Prostate gland (tissue), 2 donors: ENCODE measurements at regions not wholly inside any gene's neighbourhood (a gene's known extent, or its start where the extent isn't known, plus 50 kb on each side); places are given as distances from the start of the nearest gene placed in this dataset.
A peak's percentile ranks its signal among the peaks of the same experiment; 100 is the strongest.

ENCODE experiments used
- DNase-seq: peaks from one replicate; pipeline ENCODE4 v3.0.0-alpha.2; 2019; ENCODE audit warnings: low spot score
- H3K27ac ChIP-seq, 2 donors: fragments of 200-600 bp; sonication (generic); 2 replicates each; pipeline ENCODE4 v1.5.1; 2017 to 2019
- H3K27me3 ChIP-seq: fragments of 200-600 bp; sonication (generic); replicated peaks from 2 replicates; pipeline ENCODE4 v1.5.1; 2019; ENCODE audit not compliant: insufficient read depth
- H3K36me3 ChIP-seq, 2 donors: fragments of 200-600 bp; sonication (generic); 1 replicate in 1 of 2; 2 replicates in 1 of 2; pipeline versions ENCODE4 v1.5.1 to v1.8.1; 2017 to 2019
- H3K4me1 ChIP-seq: fragments of 200-600 bp; sonication (generic); replicated peaks from 2 replicates; pipeline ENCODE4 v1.5.1; 2019
- H3K4me3 ChIP-seq, 2 donors: fragments of 200-600 bp; sonication (generic); 2 replicates each; pipeline ENCODE4 v1.5.1; 2017 to 2019
- H3K9me3 ChIP-seq: fragments of 200-600 bp; sonication (generic); 2 replicates; pipeline ENCODE4 v1.5.1; 2017
- POLR2A ChIP-seq: fragments of 450-650 bp; IDR thresholded peaks from one replicate; pipeline ENCODE4 v1.6.1; 2016; ENCODE audit warnings: antibody characterized with exemption, mild to moderate bottlenecking
- POLR2AphosphoS5 ChIP-seq: sonication (generic); formaldehyde crosslinking; IDR thresholded peaks from one replicate; pipeline ENCODE4 v1.6.1; 2017; ENCODE audit warnings: antibody characterized with exemption
- WGBS: methylation state at CpG from one replicate; pipeline ENCODE4 v1.1.5; 2018; 5-methylcytosine and 5-hydroxymethylcytosine counted together
- intact Hi-C: fragments of 100-400 bp; cut with DNase I; formaldehyde crosslinking; loops from one replicate; pipeline ENCODE4 v1.14.2; 2022
- TF ChIP-seq, protein P1 (sequence below), 4 experiments: fragments of 200-600 bp in 2 of 4; fragments of 450-650 bp in 2 of 4; sonication (generic) in 2 of 4; IDR thresholded peaks; 1 replicate in 3 of 4; 2 replicates in 1 of 4; pipeline ENCODE4 v1.5.1; 2016 to 2019; ENCODE audit warnings: antibody characterized with exemption in 4 of 4, mild to moderate bottlenecking in 2 of 4, moderate library complexity in 2 of 4

- DNase-seq, result no peak
- Histone ChIP-seq H3K9me3 (no peaks in the 10 kb centered on the region), H3K36me3 (no peaks in the 10 kb centered on the region), H3K27ac (no peak overlapping the region), H3K4me3 (no peak overlapping the region), H3K27me3 (no peaks in the 10 kb centered on the region), H3K4me1 (no peaks in the 10 kb centered on the region)
- intact Hi-C loops, result loop anchor here (5.0 to 10.0 kb wide), 3 partner anchors 266 to 798 kb away; partner anchors contain the start of gene LMO4
- 70% methylated on average over 3 of the region's 3 CpGs for WGBS
- TF ChIP-seq POLR2A, result no peak
- TF ChIP-seq, protein P1, sequence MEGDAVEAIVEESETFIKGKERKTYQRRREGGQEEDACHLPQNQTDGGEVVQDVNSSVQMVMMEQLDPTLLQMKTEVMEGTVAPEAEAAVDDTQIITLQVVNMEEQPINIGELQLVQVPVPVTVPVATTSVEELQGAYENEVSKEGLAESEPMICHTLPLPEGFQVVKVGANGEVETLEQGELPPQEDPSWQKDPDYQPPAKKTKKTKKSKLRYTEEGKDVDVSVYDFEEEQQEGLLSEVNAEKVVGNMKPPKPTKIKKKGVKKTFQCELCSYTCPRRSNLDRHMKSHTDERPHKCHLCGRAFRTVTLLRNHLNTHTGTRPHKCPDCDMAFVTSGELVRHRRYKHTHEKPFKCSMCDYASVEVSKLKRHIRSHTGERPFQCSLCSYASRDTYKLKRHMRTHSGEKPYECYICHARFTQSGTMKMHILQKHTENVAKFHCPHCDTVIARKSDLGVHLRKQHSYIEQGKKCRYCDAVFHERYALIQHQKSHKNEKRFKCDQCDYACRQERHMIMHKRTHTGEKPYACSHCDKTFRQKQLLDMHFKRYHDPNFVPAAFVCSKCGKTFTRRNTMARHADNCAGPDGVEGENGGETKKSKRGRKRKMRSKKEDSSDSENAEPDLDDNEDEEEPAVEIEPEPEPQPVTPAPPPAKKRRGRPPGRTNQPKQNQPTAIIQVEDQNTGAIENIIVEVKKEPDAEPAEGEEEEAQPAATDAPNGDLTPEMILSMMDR (IDR thresholded peaks at IDR 0.05), result no peak
- TF ChIP-seq POLR2AphosphoS5, result no peak
Observed at GRCh38 chr1:87953121-87953520, 624.4 kb downstream of the LMO4 start.

DNA sequence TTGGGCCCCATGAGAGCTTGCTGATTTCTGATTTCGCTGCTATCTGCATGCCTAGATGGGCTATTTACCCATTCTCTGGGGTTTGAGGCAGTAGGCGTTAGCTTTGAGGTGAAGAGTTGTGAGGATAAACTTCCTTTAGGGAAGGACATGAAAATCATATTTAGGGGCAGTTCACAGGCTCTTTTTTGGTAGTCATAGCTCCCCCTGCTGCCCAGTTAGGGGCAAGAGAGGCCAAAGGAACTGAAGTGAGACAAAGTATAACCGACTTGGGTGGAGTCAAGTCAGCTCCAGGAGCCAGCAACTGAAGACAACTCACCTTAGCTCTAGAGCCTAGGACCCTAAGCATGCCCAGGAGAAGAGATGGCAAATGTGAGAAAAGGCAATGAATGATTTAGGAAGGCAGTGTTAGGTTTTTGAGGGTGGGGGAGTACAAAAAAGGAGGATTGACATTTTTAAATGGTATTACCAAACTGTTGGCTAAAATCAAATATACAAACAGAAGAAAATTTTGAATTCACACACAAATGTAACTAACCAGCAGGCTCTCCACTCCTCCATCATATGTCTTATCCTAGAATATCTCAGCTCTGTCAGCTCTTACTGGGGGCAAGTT lies 625.2 kb downstream of the LMO4 start:
- Histone ChIP-seq H3K27me3 (no peaks in the 10 kb centered on the region), H3K27ac (no peak overlapping the region), H3K4me1 (no peaks in the 10 kb centered on the region), H3K36me3 (no peaks in the 10 kb centered on the region), H3K4me3 (no peak overlapping the region), H3K9me3 (no peaks in the 10 kb centered on the region)
- intact Hi-C loops, result loop anchor here (5.0 to 10.0 kb wide), 3 partner anchors 267 to 799 kb away; partner anchors contain the start of gene LMO4
- 34% methylated on average over 3 of the region's 3 CpGs for WGBS
- no peak for TF ChIP-seq POLR2AphosphoS5
- TF ChIP-seq, protein P1 (IDR thresholded peaks at IDR 0.05), result peak; percentile 63 to 74 (median 69)
- DNase-seq, result peak; percentile 57

DNA sequence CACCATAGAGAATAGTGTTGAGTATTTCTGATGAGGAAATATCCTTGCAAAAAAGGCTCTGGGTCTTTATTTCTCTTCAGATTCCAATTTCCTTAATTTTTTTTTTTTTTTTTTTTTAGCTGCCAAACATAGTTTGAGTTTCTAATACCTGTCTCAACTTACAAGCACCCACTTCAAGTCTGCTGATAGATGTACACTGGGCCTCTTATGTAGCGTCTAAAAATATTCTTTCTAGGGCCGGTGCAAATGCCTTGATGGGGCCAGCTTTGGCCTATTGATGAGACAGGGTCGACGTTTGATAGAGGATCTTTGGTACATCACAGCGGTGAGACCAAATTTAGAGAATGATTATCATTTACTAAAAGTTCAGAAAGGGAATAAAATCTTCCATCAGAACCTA lies 626.4 kb downstream of the LMO4 start:
- no peaks in the 10 kb centered on the region for H3K9me3 ChIP-seq
- no peak overlapping the region for H3K27ac ChIP-seq
- intact Hi-C loops, result loop anchor here (10.0 kb wide), 1 partner anchor 800 kb away; no protein-coding TSS in a partner anchor
- H3K4me3 ChIP-seq, result no peak overlapping the region
- H3K36me3 ChIP-seq, result no peaks in the 10 kb centered on the region
- DNase-seq, result no peak
- TF ChIP-seq POLR2A (no peak), POLR2AphosphoS5 (no peak)
- TF ChIP-seq, protein P1 (IDR thresholded peaks at IDR 0.05), result no peak
- H3K4me1 ChIP-seq, result no peaks in the 10 kb centered on the region
- H3K27me3 ChIP-seq, result no peaks in the 10 kb centered on the region
- whole genome bisulfite sequencing, result 96% methylated on average over 5 of the region's 5 CpGs

DNA sequence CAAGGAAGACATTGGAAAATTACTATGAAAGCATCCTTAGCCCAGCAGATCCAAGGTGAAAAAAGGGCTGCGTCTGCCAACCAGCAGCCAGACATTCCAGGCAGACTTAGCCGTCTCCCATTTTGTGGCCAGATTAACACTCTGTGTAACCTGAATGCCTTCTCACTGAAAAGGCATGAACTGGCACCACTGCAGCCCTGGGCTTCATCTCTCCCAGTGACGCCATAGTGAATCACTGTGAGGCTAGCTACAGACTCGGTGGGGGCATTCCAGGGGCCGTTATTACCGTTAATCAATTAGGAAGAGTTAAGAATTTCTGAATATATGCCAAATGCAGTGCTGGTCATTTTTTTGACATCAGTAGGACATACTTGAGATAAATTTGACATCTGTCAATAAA lies 627.4 kb downstream of the LMO4 start:
- no peaks in the 10 kb centered on the region for H3K4me1 ChIP-seq
- H3K27ac ChIP-seq, result no peak overlapping the region
- intact Hi-C loops, result loop anchor here (10.0 kb wide), 1 partner anchor 801 kb away; no protein-coding TSS in a partner anchor
- TF ChIP-seq, protein P1 (IDR thresholded peaks at IDR 0.05), result no peak
- TF ChIP-seq POLR2A, result no peak
- TF ChIP-seq POLR2AphosphoS5, result no peak
- no peaks in the 10 kb centered on the region for H3K27me3 ChIP-seq
- DNase-seq, result no peak
- no peaks in the 10 kb centered on the region for H3K36me3 ChIP-seq
- H3K4me3 ChIP-seq, result no peak overlapping the region
- WGBS, result 67% methylated on average over 6 of the region's 6 CpGs
- H3K9me3 ChIP-seq, result no peaks in the 10 kb centered on the region

- Histone ChIP-seq H3K4me3 (no peak overlapping the region), H3K36me3 (no peaks in the 10 kb centered on the region), H3K9me3 (no peaks in the 10 kb centered on the region), H3K27me3 (no peaks in the 10 kb centered on the region), H3K4me1 (no peaks in the 10 kb centered on the region), H3K27ac (no peak overlapping the region)
- WGBS, result 97% methylated on average over 1 of the region's 1 CpG
- intact Hi-C loops, result loop anchor here (10.0 kb wide), 1 partner anchor 802 kb away; no protein-coding TSS in a partner anchor
- no peak for DNase-seq
- TF ChIP-seq POLR2A (no peak), POLR2AphosphoS5 (no peak)
- TF ChIP-seq, protein P1 (IDR thresholded peaks at IDR 0.05), result no peak
Observed at GRCh38 chr1:87956750-87957149, 628.1 kb downstream of the LMO4 start.
